GM23338 (cell line): ENCODE measurements at regions not wholly inside any gene's neighbourhood (a gene's known extent, or its start where the extent isn't known, plus 50 kb on each side); places are given as distances from the start of the nearest gene placed in this dataset.

Source experiments
- CREB1 ChIP-seq: fragments of 250-450 bp; sonication (Bioruptor Pico); IDR thresholded peaks from 2 replicates; pipeline ENCODE4 v1.5.0; 2020; ENCODE audit warnings: low read depth, mild to moderate bottlenecking, moderate library complexity
- CTCF ChIP-seq, 2 experiments: fragments of 200-600 bp in 1 of 2; sonication (generic) in 1 of 2; conservative IDR thresholded peaks; 2 replicates each; pipeline versions ENCODE4 v1.5.1 to v1.6.1; 2016 to 2017; ENCODE audit warnings: antibody characterized with exemption in 2 of 2, low read depth in 2 of 2, mild to moderate bottlenecking in 2 of 2, moderate library complexity in 1 of 2
- ETS1 ChIP-seq: IDR thresholded peaks from 2 replicates; pipeline ENCODE4 v1.6.1; 2016; ENCODE audit warnings: antibody characterized with exemption
- EZH2 ChIP-seq: fragments of 200-600 bp; sonication (generic); IDR thresholded peaks from one replicate; pipeline ENCODE4 v1.8.0; 2017; ENCODE audit warnings: antibody characterized with exemption, mild to moderate bottlenecking, low read depth; ENCODE audit not compliant: unreplicated experiment
- EZH2phosphoT487 ChIP-seq: fragments of 200-600 bp; sonication (generic); IDR thresholded peaks from one replicate; pipeline ENCODE4 v1.8.1; 2018; ENCODE audit warnings: antibody characterized with exemption; ENCODE audit not compliant: unreplicated experiment
- JUNB ChIP-seq: IDR thresholded peaks from one replicate; pipeline ENCODE4 v1.6.1; 2016; ENCODE audit warnings: antibody characterized with exemption; ENCODE audit not compliant: unreplicated experiment
- NANOG ChIP-seq: IDR thresholded peaks from 2 replicates; pipeline ENCODE4 v1.6.1; 2016; ENCODE audit warnings: antibody characterized with exemption, borderline replicate concordance
- POLR2AphosphoS5 ChIP-seq: IDR thresholded peaks from 2 replicates; pipeline ENCODE4 v1.6.1; 2016; ENCODE audit warnings: antibody characterized with exemption, low read depth
- REST ChIP-seq: IDR thresholded peaks from one replicate; pipeline ENCODE4 v1.6.1; 2018; ENCODE audit warnings: antibody characterized with exemption; ENCODE audit not compliant: unreplicated experiment
- ZNF114 ChIP-seq: fragments of 250-450 bp; sonication (Bioruptor Pico); IDR thresholded peaks from 2 replicates; pipeline ENCODE4 v1.5.0; 2020; ENCODE audit warnings: mild to moderate bottlenecking, moderate library complexity
- ZNF331 ChIP-seq: fragments of 250-450 bp; sonication (Bioruptor Pico); IDR thresholded peaks from 2 replicates; pipeline ENCODE4 v1.5.0; 2020; ENCODE audit warnings: low read depth, mild to moderate bottlenecking, moderate library complexity

GRCh38 chr18:64199581-64199980 is 50.7 kb upstream of the LINC00305 start:
- TF ChIP-seq CTCF (conservative IDR thresholded peaks at IDR 0.05; ENCODE audit: low read depth in 2 of 2), result no peak
- no peak for TF ChIP-seq EZH2
- TF ChIP-seq POLR2AphosphoS5, result no peak
- no peak for TF ChIP-seq REST
- TF ChIP-seq ZNF331, result no peak
- no peak for TF ChIP-seq ZNF114 (CRISPR knock-in tag)
- TF ChIP-seq EZH2phosphoT487, result no peak
- no peak for TF ChIP-seq ETS1
- TF ChIP-seq CREB1, result no peak
- TF ChIP-seq JUNB, result no peak
- TF ChIP-seq NANOG, result no peak
